ENCODE measurements at regions not wholly inside any gene's neighbourhood (a gene's known extent, or its start where the extent isn't known, plus 50 kb on each side); places are given as distances from the start of the nearest gene placed in this dataset.

- no peak for DNase-seq (ENCODE audit: low read depth in 2 of 2)
These were observed 142.7 kb upstream of the CD180 start for GRCh38 chr5:67339219-67339767.

GRCh38 chr5:67338421-67338820 lies 141.8 kb upstream of the CD180 start:
- DNase-seq (ENCODE audit: low read depth in 2 of 2): no peak

GRCh38 chr5:67337751-67338150 lies 141.2 kb upstream of the CD180 start:
- DNase-seq (ENCODE audit: low read depth in 2 of 2): no peak

GRCh38 chr5:67335426-67335825 lies 138.8 kb upstream of the CD180 start:
- DNase-seq (ENCODE audit: low read depth in 2 of 2): no peak

- no peak for DNase-seq (ENCODE audit: low read depth in 2 of 2)
These were observed 137.8 kb upstream of the CD180 start for GRCh38 chr5:67334373-67334772.

GRCh38 chr5:67333171-67333570 lies 136.6 kb upstream of the CD180 start:
- no peak for DNase-seq (ENCODE audit: low read depth in 2 of 2)

- no peak for DNase-seq (ENCODE audit: low read depth in 2 of 2)
These were observed 134.8 kb upstream of the CD180 start for GRCh38 chr5:67331296-67331925.

- no peak for DNase-seq (ENCODE audit: low read depth in 2 of 2)
These were observed 123.5 kb upstream of the CD180 start for GRCh38 chr5:67319935-67320725.

- DNase-seq (ENCODE audit: low read depth in 2 of 2): no peak
These were observed 122.1 kb upstream of the CD180 start for GRCh38 chr5:67318746-67319145.

GRCh38 chr5:67317603-67318002 lies 121.0 kb upstream of the CD180 start:
- no peak for DNase-seq (ENCODE audit: low read depth in 2 of 2)

GRCh38 chr5:67316695-67317094 lies 120.1 kb upstream of the CD180 start:
- DNase-seq (ENCODE audit: low read depth in 2 of 2): no peak

- no peak for DNase-seq (ENCODE audit: low read depth in 2 of 2)
These were observed 118.7 kb upstream of the CD180 start for GRCh38 chr5:67315082-67315989.

- no peak for DNase-seq (ENCODE audit: low read depth in 2 of 2)
These were observed 115.1 kb upstream of the CD180 start for GRCh38 chr5:67311701-67312100.

- DNase-seq (ENCODE audit: low read depth in 2 of 2): no peak
These were observed 114.6 kb upstream of the CD180 start for GRCh38 chr5:67311208-67311607.

- no peak for DNase-seq (ENCODE audit: low read depth in 2 of 2)
These were observed 114.1 kb upstream of the CD180 start for GRCh38 chr5:67310740-67311139.

GRCh38 chr5:67310169-67310568 lies 113.6 kb upstream of the CD180 start:
- no peak for DNase-seq (ENCODE audit: low read depth in 2 of 2)

GRCh38 chr5:67308988-67309688 lies 112.5 kb upstream of the CD180 start:
- no peak for DNase-seq (ENCODE audit: low read depth in 2 of 2)

GRCh38 chr5:67306965-67307607 lies 110.5 kb upstream of the CD180 start:
- DNase-seq (ENCODE audit: low read depth in 2 of 2): no peak

GRCh38 chr5:67305913-67306710 lies 109.5 kb upstream of the CD180 start:
- DNase-seq (ENCODE audit: low read depth in 2 of 2): no peak

GRCh38 chr5:67305401-67305800 lies 108.8 kb upstream of the CD180 start:
- no peak for DNase-seq (ENCODE audit: low read depth in 2 of 2)

Data from activated CD8-positive, alpha-beta memory T cell treated with anti-CD3 and anti-CD28 coated beads for 4 hours (primary cell).